ENCODE measurements at regions not wholly inside any gene's neighbourhood (a gene's known extent, or its start where the extent isn't known, plus 50 kb on each side); places are given as distances from the start of the nearest gene placed in this dataset.

- TF ChIP-seq CTCF (IDR thresholded peaks at IDR 0.05; ENCODE audit: borderline replicate concordance, extremely low read depth, low read length, poor library complexity, severe bottlenecking), result no peak
- no peak for TF ChIP-seq EZH2 (IDR thresholded peaks at IDR 0.05; ENCODE audit: borderline replicate concordance, low read depth, low read length, severe bottlenecking)
These were observed 300.7 kb upstream of the ZNF32 start for GRCh38 chr10:43949351-43949750.
